Caco-2 (cell line): ENCODE measurements at regions not wholly inside any gene's neighbourhood (a gene's known extent, or its start where the extent isn't known, plus 50 kb on each side); places are given as distances from the start of the nearest gene placed in this dataset.

Experiments
- BruUV-seq: library from RNA; stranded (reverse); fragments of 400-500 nt; replicated peaks from 2 replicates; lab custom pipeline; 2021; lab: Mats Ljungman, UMichigan
- CTCF ChIA-PET: fragments of 300-600 bp; sonication (Branson Sonifier 250); formaldehyde crosslinking; loops from one replicate; lab custom pipeline; 2022; ENCODE audit warnings: antibody characterized with exemption; lab: Charles Lee
- POLR2A ChIA-PET: fragments of 300-600 bp; sonication (Branson Sonifier 250); formaldehyde crosslinking; loops from one replicate; lab custom pipeline; 2022; ENCODE audit warnings: antibody characterized with exemption; lab: Charles Lee
- DNase-seq, 2 experiments: peaks; one replicate each; pipeline versions ENCODE4 v3.0.0 to v3.0.0-alpha.2; 2020 to 2022
- H3K27me3 ChIP-seq: replicated peaks from 2 replicates; pipeline ENCODE4 v1.6.0; 2011; ENCODE audit warnings: low read length; ENCODE audit not compliant: control insufficient read depth, insufficient read depth
- H3K36me3 ChIP-seq: 2 replicates; pipeline ENCODE4 v1.5.1; 2011; ENCODE audit warnings: low read length; ENCODE audit not compliant: control insufficient read depth, insufficient read depth
- H3K4me1 ChIP-seq: fragments of 250-450 bp; sonication (Bioruptor Pico); 2 replicates; pipeline ENCODE4 v1.5.1; 2020; ENCODE audit warnings: mild to moderate bottlenecking
- H3K4me3 ChIP-seq: 2 replicates; pipeline ENCODE4 v1.5.1; 2011; ENCODE audit warnings: low read depth, mild to moderate bottlenecking, control low read depth, low read length
- H3K9me3 ChIP-seq: fragments of 250-450 bp; sonication (Bioruptor Pico); 2 replicates; pipeline ENCODE4 v1.5.1; 2020; ENCODE audit warnings: mild to moderate bottlenecking, moderate library complexity
- H3K27ac Mint-ChIP-seq: one replicate; pipeline ENCODE4 v1.8.0; 2022; ENCODE audit warnings: mixed read lengths; ENCODE audit not compliant: unreplicated experiment
- H3K27me3 Mint-ChIP-seq: one replicate; pipeline ENCODE4 v1.8.0; 2022; ENCODE audit warnings: mixed read lengths; ENCODE audit not compliant: insufficient read depth, unreplicated experiment
- H3K36me3 Mint-ChIP-seq: one replicate; pipeline ENCODE4 v1.8.0; 2022; ENCODE audit warnings: mild to moderate bottlenecking, mixed read lengths; ENCODE audit not compliant: insufficient read depth, unreplicated experiment
- H3K4me1 Mint-ChIP-seq: one replicate; pipeline ENCODE4 v1.8.0; 2022; ENCODE audit warnings: low read depth, mixed read lengths; ENCODE audit not compliant: unreplicated experiment
- H3K4me3 Mint-ChIP-seq: one replicate; pipeline ENCODE4 v1.8.0; 2022; ENCODE audit warnings: mild to moderate bottlenecking, moderate library complexity, mixed read lengths; ENCODE audit not compliant: unreplicated experiment
- H3K9me3 Mint-ChIP-seq: one replicate; pipeline ENCODE4 v1.8.0; 2022; ENCODE audit warnings: mixed read lengths; ENCODE audit not compliant: unreplicated experiment
- CTCF ChIP-seq, 2 experiments: fragments of 200-600 bp in 1 of 2; IDR thresholded peaks; 1 replicate in 1 of 2; 2 replicates in 1 of 2; pipeline versions ENCODE4 v1.5.1 to v1.8.0; 2011 to 2022; ENCODE audit warnings: antibody characterized with exemption in 1 of 2, control low read depth in 1 of 2, inconsistent platforms in 1 of 2, low read depth in 1 of 2, low read length in 1 of 2, mild to moderate bottlenecking in 1 of 2, moderate library complexity in 1 of 2; ENCODE audit not compliant: insufficient read depth in 1 of 2, severe bottlenecking in 1 of 2, unreplicated experiment in 1 of 2
- intact Hi-C: fragments of 100-400 bp; cut with micrococcal nuclease; formaldehyde crosslinking; loops from one replicate; pipeline ENCODE4 v1.10.0; 2022; ENCODE audit not compliant: unreplicated experiment

GRCh38 chr2:55107436-55107835 lies 57.2 kb upstream of the RTN4 start:
- Mint-ChIP-seq H3K4me1 (peaks cover 36% of the 10 kb centered on the region), H3K36me3 (peaks cover 6% of the 10 kb centered on the region), H3K27ac (peak overlapping the region; percentile 99), H3K27me3 (no peaks in the 10 kb centered on the region), H3K9me3 (no peaks in the 10 kb centered on the region), H3K4me3 (no peak overlapping the region)
- TF ChIP-seq CTCF (IDR thresholded peaks at IDR 0.05; ENCODE audit: insufficient read depth in 1 of 2, low read depth in 1 of 2, low read length in 1 of 2, severe bottlenecking in 1 of 2, unreplicated experiment in 1 of 2), result no peak
- Histone ChIP-seq H3K4me1 (peaks cover 54% of the 10 kb centered on the region), H3K36me3 (no peaks in the 10 kb centered on the region), H3K9me3 (no peaks in the 10 kb centered on the region), H3K4me3 (no peak overlapping the region), H3K27me3 (no peaks in the 10 kb centered on the region)
- no peak for DNase-seq
- BruUV-seq, result no TSS peak
- ChIA-PET POLR2A (no interaction called here), CTCF (no interaction called here)
- intact Hi-C loops, result no loop called here

- no peak for DNase-seq
- no peak for TF ChIP-seq CTCF (IDR thresholded peaks at IDR 0.05; ENCODE audit: insufficient read depth in 1 of 2, low read depth in 1 of 2, low read length in 1 of 2, severe bottlenecking in 1 of 2, unreplicated experiment in 1 of 2)
- no peaks in the 10 kb centered on the region for H3K9me3 ChIP-seq
- no peaks in the 10 kb centered on the region for H3K36me3 ChIP-seq
- peak overlapping the region; percentile 6 for H3K27ac Mint-ChIP-seq
- H3K27me3 ChIP-seq, result no peaks in the 10 kb centered on the region
- intact Hi-C loops, result loop anchor here (1.0 kb wide), 1 partner anchor 9 kb away; no protein-coding TSS in a partner anchor
- H3K4me1 Mint-ChIP-seq, result peaks cover 27% of the 10 kb centered on the region
- no peaks in the 10 kb centered on the region for H3K27me3 Mint-ChIP-seq
- ChIA-PET POLR2A (interaction anchor here (0.5 kb wide), 1 partner anchor 412 kb away, joined by 3 read pairs; no protein-coding TSS in a partner anchor), CTCF (interaction anchor here (0.6 kb wide), 1 partner anchor 265 kb away, joined by 5 read pairs; no protein-coding TSS in a partner anchor)
- H3K4me1 ChIP-seq, result peaks cover 41% of the 10 kb centered on the region
- no peaks in the 10 kb centered on the region for H3K36me3 Mint-ChIP-seq
- no peaks in the 10 kb centered on the region for H3K9me3 Mint-ChIP-seq
- no TSS peak for BruUV-seq
- H3K4me3 Mint-ChIP-seq, result no peak overlapping the region
- H3K4me3 ChIP-seq, result no peak overlapping the region
Measured at GRCh38 chr2:55106148-55106547, 55.9 kb upstream of the RTN4 start.

GRCh38 chr2:55105456-55105855 lies 55.2 kb upstream of the RTN4 start:
- H3K4me3 Mint-ChIP-seq, result no peak overlapping the region
- no peaks in the 10 kb centered on the region for H3K36me3 ChIP-seq
- ChIA-PET POLR2A (interaction anchor here (0.5 kb wide), 1 partner anchor 413 kb away, joined by 3 read pairs; no protein-coding TSS in a partner anchor), CTCF (no interaction called here)
- H3K4me3 ChIP-seq, result no peak overlapping the region
- H3K27ac Mint-ChIP-seq, result no peak overlapping the region
- H3K9me3 Mint-ChIP-seq, result no peaks in the 10 kb centered on the region
- no peaks in the 10 kb centered on the region for H3K27me3 Mint-ChIP-seq
- H3K9me3 ChIP-seq, result no peaks in the 10 kb centered on the region
- H3K27me3 ChIP-seq, result no peaks in the 10 kb centered on the region
- H3K4me1 ChIP-seq, result peaks cover 34% of the 10 kb centered on the region
- no TSS peak for BruUV-seq
- intact Hi-C loops, result no loop called here
- no peaks in the 10 kb centered on the region for H3K36me3 Mint-ChIP-seq
- TF ChIP-seq CTCF (IDR thresholded peaks at IDR 0.05; ENCODE audit: insufficient read depth in 1 of 2, low read depth in 1 of 2, low read length in 1 of 2, severe bottlenecking in 1 of 2, unreplicated experiment in 1 of 2), result no peak
- DNase-seq, result no peak
- peaks cover 26% of the 10 kb centered on the region for H3K4me1 Mint-ChIP-seq
